AG04450 (cell line): ENCODE measurements at regions not wholly inside any gene's neighbourhood (a gene's known extent, or its start where the extent isn't known, plus 50 kb on each side); places are given as distances from the start of the nearest gene placed in this dataset.
A peak's percentile ranks its signal among the peaks of the same experiment; 100 is the strongest.

ENCODE experiments used
- CTCF ChIA-PET: fragments of 300-600, 350-600 bp; formaldehyde crosslinking; extraction: SDS; loops from one replicate; lab custom pipeline; 2022; ENCODE audit warnings: antibody characterized with exemption, inconsistent platforms; lab: Charles Lee
- POLR2A ChIA-PET: fragments of 350-600 bp; formaldehyde crosslinking; extraction: SDS; loops from one replicate; lab custom pipeline; 2021; ENCODE audit warnings: antibody characterized with exemption, inconsistent platforms; lab: Yijun Ruan, JAX
- DNase-seq: peaks from one replicate; pipeline ENCODE4 v3.0.0-alpha.2; 2011; ENCODE audit warnings: low read depth, low spot score
- H3K27ac ChIP-seq: one replicate; pipeline ENCODE4 v1.5.1; 2012; ENCODE audit warnings: low read depth, low read length, control low read depth
- H3K27me3 ChIP-seq: one replicate; pipeline ENCODE4 v1.6.0; 2012; ENCODE audit warnings: low read length; ENCODE audit not compliant: control insufficient read depth, insufficient read depth
- H3K4me3 ChIP-seq: 2 replicates; pipeline ENCODE4 v1.5.1; 2011; ENCODE audit warnings: mild to moderate bottlenecking, low read depth, low read length, control low read depth
- H3K9me3 ChIP-seq: 2 replicates; pipeline ENCODE4 v1.5.1; 2012; ENCODE audit warnings: low read length; ENCODE audit not compliant: control insufficient read depth, insufficient read depth
- CTCF ChIP-seq: IDR thresholded peaks from 2 replicates; pipeline ENCODE4 v1.5.1; 2011; ENCODE audit warnings: low read depth, low read length, control low read depth, inconsistent platforms

- peaks cover 31% of the 10 kb centered on the region for H3K27me3 ChIP-seq
- H3K9me3 ChIP-seq, result no peaks in the 10 kb centered on the region; the same call in 1 of the 2 replicates
- H3K4me3 ChIP-seq, result no peak overlapping the region
- H3K27ac ChIP-seq, result no peak overlapping the region
- TF ChIP-seq CTCF, result no peak
- ChIA-PET CTCF (interaction anchor here (2.1 kb wide), 1 partner anchor 9 kb away, joined by 9 read pairs; no protein-coding TSS in a partner anchor), POLR2A (no interaction called here)
- DNase-seq, result no peak
Measured at GRCh38 chr15:47186075-47186474, 531.2 kb upstream of the SEMA6D start.

- DNase-seq, result no peak
- POLR2A ChIA-PET, result no interaction called here
- H3K27ac ChIP-seq, result no peak overlapping the region
- no peak overlapping the region for H3K4me3 ChIP-seq
- no peak for TF ChIP-seq CTCF
- H3K27me3 ChIP-seq, result peaks cover 20% of the 10 kb centered on the region
- no peaks in the 10 kb centered on the region; the same call in 1 of the 2 replicates for H3K9me3 ChIP-seq
- CTCF ChIA-PET, result interaction anchor here (0.7 to 3.7 kb wide), 4 partner anchors 8 to 896 kb away, joined by 3 to 30 read pairs (median 5); no protein-coding TSS in a partner anchor
Measured at GRCh38 chr15:47188758-47189507, 528.4 kb upstream of the SEMA6D start.

- Histone ChIP-seq H3K4me3 (no peak overlapping the region), H3K27me3 (no peaks in the 10 kb centered on the region), H3K27ac (no peak overlapping the region), H3K9me3 (no peaks in the 10 kb centered on the region)
- peak; percentile 4 for DNase-seq
- TF ChIP-seq CTCF, result peak; percentile 52
- POLR2A ChIA-PET, result no interaction called here
- CTCF ChIA-PET, result interaction anchor here (0.8 to 5.4 kb wide), 24 partner anchors 8 to 1157 kb away, joined by 3 to 227 read pairs (median 4); partner anchors contain the start of gene SEMA6D
Measured at GRCh38 chr15:47194718-47195117, 522.6 kb upstream of the SEMA6D start.

GRCh38 chr15:47196048-47196447, 521.3 kb upstream of the SEMA6D start:
- H3K4me3 ChIP-seq, result no peak overlapping the region
- peak; percentile 77 for DNase-seq
- H3K27me3 ChIP-seq, result no peaks in the 10 kb centered on the region
- no peaks in the 10 kb centered on the region for H3K9me3 ChIP-seq
- peak; percentile 90 for TF ChIP-seq CTCF
- H3K27ac ChIP-seq, result no peak overlapping the region
- POLR2A ChIA-PET, result interaction anchor here (0.7 kb wide), 3 partner anchors 160 to 889 kb away, joined by 3 to 4 read pairs (median 3); no protein-coding TSS in a partner anchor
- CTCF ChIA-PET, result interaction anchor here (0.5 to 5.4 kb wide), 53 partner anchors 9 to 1157 kb away, joined by 3 to 227 read pairs (median 4); partner anchors contain the start of gene SEMA6D

GRCh38 chr15:47203993-47204392, 513.3 kb upstream of the SEMA6D start:
- ChIA-PET CTCF (interaction anchor here (1.5 to 2.6 kb wide), 2 partner anchors 784 to 881 kb away, joined by 3 to 11 read pairs; no protein-coding TSS in a partner anchor), POLR2A (no interaction called here)
- H3K27me3 ChIP-seq, result no peaks in the 10 kb centered on the region
- H3K9me3 ChIP-seq, result no peaks in the 10 kb centered on the region
- TF ChIP-seq CTCF, result no peak
- no peak overlapping the region for H3K4me3 ChIP-seq
- no peak overlapping the region for H3K27ac ChIP-seq
- DNase-seq, result no peak
